NT2/D1 (cell line): ENCODE measurements at regions not wholly inside any gene's neighbourhood (a gene's known extent, or its start where the extent isn't known, plus 50 kb on each side); places are given as distances from the start of the nearest gene placed in this dataset.

Experiments
- SUZ12 ChIP-seq: IDR thresholded peaks from 2 replicates; pipeline ENCODE4 v1.6.1; 2011; ENCODE audit not compliant: insufficient read length, insufficient read depth; ENCODE audit errors: extremely low read depth
- YY1 ChIP-seq: IDR thresholded peaks from 2 replicates; pipeline ENCODE4 v1.6.1; 2011; ENCODE audit not compliant: insufficient read length, insufficient read depth

- no peak for TF ChIP-seq YY1
- no peak for TF ChIP-seq SUZ12
Observed at GRCh38 chr10:18797286-18797685, 138.1 kb downstream of the ARL5B start.
